SK-N-SH (cell line): ENCODE measurements at regions not wholly inside any gene's neighbourhood (a gene's known extent, or its start where the extent isn't known, plus 50 kb on each side); places are given as distances from the start of the nearest gene placed in this dataset.

Experiments
- CTCF ChIA-PET: fragments of 300-600, 350-600 bp; formaldehyde crosslinking; extraction: SDS; loops from one replicate; lab custom pipeline; 2021; lab: Yijun Ruan, JAX
- POLR2A ChIA-PET: fragments of 350-600 bp; sonication (Branson Sonifier 250); formaldehyde crosslinking; extraction: SDS; loops from one replicate; lab custom pipeline; 2020; ENCODE audit warnings: antibody characterized with exemption, inconsistent platforms; lab: Yijun Ruan, JAX
- DNase-seq: peaks from one replicate; pipeline ENCODE4 v3.0.0; 2012
- H2AFZ ChIP-seq: fragments of 200-600 bp; sonication (generic); 2 replicates; pipeline ENCODE4 v1.8.1; 2016; ENCODE audit warnings: antibody characterized with exemption, mild to moderate bottlenecking, low read depth
- H3F3A ChIP-seq: fragments of 200-600 bp; sonication (generic); replicated peaks from 2 replicates; pipeline ENCODE3; 2016; ENCODE audit warnings: antibody characterized with exemption, mild to moderate bottlenecking; ENCODE audit not compliant: insufficient read depth
- H3K27ac ChIP-seq, 2 experiments: fragments of 200-500 bp in 1 of 2; fragments of 200-600 bp in 1 of 2; sonication (Bioruptor generic) in 1 of 2; sonication (generic), shearing (Covaris generic) in 1 of 2; 2 replicates each; pipeline versions ENCODE4 v1.5.1 to v1.6.1; 2014 to 2016; ENCODE audit warnings: low read depth in 2 of 2, inconsistent platforms in 1 of 2, low read length in 1 of 2, mild to moderate bottlenecking in 1 of 2, mixed read lengths in 1 of 2
- H3K27me3 ChIP-seq: fragments of 200-600 bp; sonication (generic), shearing (Covaris generic); 2 replicates; pipeline ENCODE4 v1.6.1; 2016; ENCODE audit warnings: mixed run types; ENCODE audit not compliant: insufficient read depth
- H3K36me3 ChIP-seq, 2 experiments: fragments of 200-500 bp in 1 of 2; fragments of 200-600 bp in 1 of 2; sonication (Bioruptor generic) in 1 of 2; sonication (generic) in 1 of 2; replicated peaks in 1 of 2; 2 replicates each; pipeline versions ENCODE3 to v1.5.1; 2014 to 2016; ENCODE audit warnings: low read length in 1 of 2, mild to moderate bottlenecking in 1 of 2; ENCODE audit not compliant: insufficient read depth in 2 of 2, control insufficient read depth in 1 of 2
- H3K4me1 ChIP-seq, 2 experiments: fragments of 200-500 bp in 1 of 2; fragments of 200-600 bp in 1 of 2; sonication (Bioruptor generic) in 1 of 2; sonication (generic), shearing (Covaris generic) in 1 of 2; 2 replicates each; pipeline versions ENCODE4 v1.5.1 to v1.6.1; 2014 to 2016; ENCODE audit warnings: low read depth in 1 of 2, low read length in 1 of 2, mixed run types in 1 of 2; ENCODE audit not compliant: insufficient read depth in 2 of 2, control insufficient read depth in 1 of 2
- H3K4me2 ChIP-seq: fragments of 200-600 bp; sonication (generic), shearing (Covaris generic); 2 replicates; pipeline ENCODE4 v1.6.1; 2017; ENCODE audit warnings: mixed run types
- H3K4me3 ChIP-seq, 2 experiments: fragments of 200-500 bp in 1 of 2; fragments of 200-600 bp in 1 of 2; sonication (Bioruptor generic) in 1 of 2; sonication (generic), shearing (Covaris generic) in 1 of 2; 2 replicates each; pipeline versions ENCODE4 v1.5.1 to v1.8.1; 2014 to 2016; ENCODE audit warnings: low read depth in 2 of 2, inconsistent platforms in 1 of 2, low read length in 1 of 2, mild to moderate bottlenecking in 1 of 2, mixed read lengths in 1 of 2, moderate library complexity in 1 of 2
- H3K79me2 ChIP-seq: fragments of 200-600 bp; sonication (generic); 2 replicates; pipeline ENCODE4 v1.8.1; 2017; ENCODE audit warnings: mild to moderate bottlenecking; ENCODE audit not compliant: insufficient read depth
- H3K9ac ChIP-seq: fragments of 200-600 bp; sonication (generic); 2 replicates; pipeline ENCODE4 v1.6.1; 2017; ENCODE audit warnings: mixed run types
- H3K9me2 ChIP-seq: fragments of 200-600 bp; sonication (generic); 2 replicates; pipeline ENCODE4 v1.6.1; 2017; ENCODE audit warnings: mixed run types
- H3K9me3 ChIP-seq: fragments of 200-600 bp; sonication (generic); 2 replicates; pipeline ENCODE4 v1.6.1; 2017; ENCODE audit warnings: mixed run types, mild to moderate bottlenecking, moderate library complexity
- H4K20me1 ChIP-seq: fragments of 200-600 bp; sonication (generic); 2 replicates; pipeline ENCODE4 v1.6.1; 2017; ENCODE audit warnings: mild to moderate bottlenecking, mixed run types; ENCODE audit not compliant: insufficient read depth
- CHD2 ChIP-seq: fragments of 150-350 bp; IDR thresholded peaks from 2 replicates; pipeline ENCODE4 v1.6.1; 2018; ENCODE audit warnings: low read length; ENCODE audit not compliant: partially characterized antibody
- CTCF ChIP-seq: fragments of 200-600 bp; sonication (generic); IDR thresholded peaks from 2 replicates; pipeline ENCODE4 v1.6.1; 2017; ENCODE audit warnings: antibody characterized with exemption, mild to moderate bottlenecking, moderate library complexity
- ELF1 ChIP-seq: IDR thresholded peaks from 2 replicates; pipeline ENCODE4 v1.4.0; 2012
- EP300 ChIP-seq, 2 experiments: IDR thresholded peaks; 2 replicates each; pipeline versions ENCODE4 v1.4.0 to v1.6.1; 2012; ENCODE audit warnings: borderline replicate concordance in 1 of 2, low read depth in 1 of 2, low read length in 1 of 2
- FOXJ3 ChIP-seq: sonication (generic); formaldehyde crosslinking; IDR thresholded peaks from 2 replicates; pipeline ENCODE4 v1.5.1; 2020; ENCODE audit warnings: mild to moderate bottlenecking, missing genetic modification reagents
- FOXM1 ChIP-seq: IDR thresholded peaks from 2 replicates; pipeline ENCODE4 v1.4.0; 2012; ENCODE audit warnings: low read depth, mild to moderate bottlenecking
- MAX ChIP-seq: IDR thresholded peaks from 2 replicates; pipeline ENCODE4 v1.4.0; 2012; ENCODE audit warnings: low read depth
- MEF2A ChIP-seq: IDR thresholded peaks from 2 replicates; pipeline ENCODE4 v1.4.0; 2012; ENCODE audit warnings: low read depth, borderline replicate concordance
- MXI1 ChIP-seq: IDR thresholded peaks from 2 replicates; pipeline ENCODE4 v1.6.1; 2012; ENCODE audit warnings: mild to moderate bottlenecking, low read depth, low read length, improper control_type of control experiment
- NRF1 ChIP-seq: IDR thresholded peaks from 2 replicates; pipeline ENCODE4 v1.6.1; 2012; ENCODE audit warnings: low read depth, mild to moderate bottlenecking, low read length
- POLR2AphosphoS5 ChIP-seq: IDR thresholded peaks from 2 replicates; pipeline ENCODE4 v1.6.1; 2012; ENCODE audit warnings: low read depth, low read length
- RAD21 ChIP-seq: IDR thresholded peaks from 2 replicates; pipeline ENCODE4 v1.6.1; 2012; ENCODE audit warnings: mild to moderate bottlenecking, low read length
- RCOR1 ChIP-seq: fragments of 150-350 bp; IDR thresholded peaks from 2 replicates; pipeline ENCODE4 v1.6.1; 2017; ENCODE audit warnings: antibody characterized with exemption, low read length
- REST ChIP-seq: IDR thresholded peaks from 2 replicates; pipeline ENCODE4 v1.6.1; 2012; ENCODE audit warnings: mild to moderate bottlenecking, low read depth, low read length, moderate library complexity
- RXRA ChIP-seq: IDR thresholded peaks from 2 replicates; pipeline ENCODE4 v1.4.0; 2012; ENCODE audit warnings: low read depth, mild to moderate bottlenecking, borderline replicate concordance
- SIN3A ChIP-seq: IDR thresholded peaks from 2 replicates; pipeline ENCODE4 v1.6.1; 2012; ENCODE audit warnings: low read depth, mild to moderate bottlenecking, low read length, moderate library complexity, borderline replicate concordance
- USF1 ChIP-seq: IDR thresholded peaks from 2 replicates; pipeline ENCODE4 v1.4.0; 2012; ENCODE audit warnings: low read depth, borderline replicate concordance
- USF2 ChIP-seq: fragments of 150-350 bp; IDR thresholded peaks from 2 replicates; pipeline ENCODE4 v1.6.1; 2017; ENCODE audit warnings: antibody characterized with exemption, low read length, low read depth, borderline replicate concordance
- YY1 ChIP-seq: IDR thresholded peaks from 2 replicates; pipeline ENCODE4 v1.4.0; 2012; ENCODE audit warnings: low read depth, mild to moderate bottlenecking
- WGBS: methylation state at CpG from one replicate; pipeline ENCODE4 v1.1.6; 2017; ENCODE audit warnings: low lambda C conversion rate; 5-methylcytosine and 5-hydroxymethylcytosine counted together

- no peak overlapping the region for H3K9ac ChIP-seq
- H3K9me3 ChIP-seq: no peaks in the 10 kb centered on the region
- no peak overlapping the region for H3K27ac ChIP-seq
- H3K9me2 ChIP-seq: no peaks in the 10 kb centered on the region
- H3K4me2 ChIP-seq: no peak overlapping the region
- POLR2A ChIA-PET: interaction anchor here (0.6 kb wide), 1 partner anchor 9 kb away, joined by 3 read pairs; no protein-coding TSS in a partner anchor
- no peaks in the 10 kb centered on the region for H4K20me1 ChIP-seq
- H3K27me3 ChIP-seq: no peaks in the 10 kb centered on the region
- TF ChIP-seq MAX (no peak), ELF1 (no peak), CTCF (no peak), USF1 (no peak), SIN3A (no peak), MXI1 (no peak), MEF2A (no peak), POLR2AphosphoS5 (no peak), USF2 (no peak), EP300 (IDR thresholded peaks at IDR 0.05; ENCODE audit: borderline replicate concordance in 1 of 2, low read depth in 1 of 2, low read length in 1 of 2) (no peak), FOXJ3 (no peak), YY1 (no peak), RAD21 (no peak), REST (no peak), CHD2 (no peak), FOXM1 (no peak), NRF1 (no peak), RCOR1 (no peak), RXRA (no peak)
- DNase-seq: no peak
- H3K4me3 ChIP-seq: no peak overlapping the region
- no peaks in the 10 kb centered on the region for H3K4me1 ChIP-seq
- no peaks in the 10 kb centered on the region for H3F3A ChIP-seq
- CTCF ChIA-PET: no interaction called here
- H3K79me2 ChIP-seq: no peaks in the 10 kb centered on the region
- no peak overlapping the region for H2AFZ ChIP-seq
- WGBS: 3% methylated on average over 2 of the region's 2 CpGs
- no peaks in the 10 kb centered on the region for H3K36me3 ChIP-seq
Observed at GRCh38 chr18:10388373-10388772, 66.1 kb upstream of the APCDD1 start.
